Right lobe of liver (tissue), 6 donors: ENCODE measurements at regions not wholly inside any gene's neighbourhood (a gene's known extent, or its start where the extent isn't known, plus 50 kb on each side); places are given as distances from the start of the nearest gene placed in this dataset.

ENCODE experiments used
- ATAC-seq, 4 donors: fragments of 200-7000 bp; cut with Tn5 transposase; one replicate each; pipeline ENCODE4 v1.9.1; 2020; ENCODE audit warnings: mild to moderate bottlenecking in 4 of 4, moderate library complexity in 4 of 4
- DNase-seq, 3 donors: peaks; one replicate each; pipeline ENCODE4 v3.0.0-alpha.2; 2020
- H3K27ac ChIP-seq, 3 donors: fragments of 200-600 bp; one replicate each; pipeline ENCODE4 v1.8.0; 2022
- H3K27me3 ChIP-seq, 2 donors: fragments of 200-600 bp; one replicate each; pipeline ENCODE4 v1.8.0; 2022
- H3K36me3 ChIP-seq, 4 donors: fragments of 200-600 bp; sonication (generic) in 1 of 4; one replicate each; pipeline versions ENCODE4 v1.5.1 to v1.8.0; 2017 to 2022; ENCODE audit warnings: control low read depth in 1 of 4
- H3K4me1 ChIP-seq, 4 donors: fragments of 200-600 bp; sonication (generic) in 1 of 4; one replicate each; pipeline versions ENCODE4 v1.5.1 to v1.8.0; 2017 to 2022; ENCODE audit warnings: control low read depth in 1 of 4
- H3K4me3 ChIP-seq, 3 donors: fragments of 200-600 bp; one replicate each; pipeline ENCODE4 v1.8.0; 2022
- H3K9me3 ChIP-seq, 4 donors: fragments of 200-600 bp; sonication (generic) in 1 of 4; one replicate each; pipeline versions ENCODE4 v1.5.1 to v1.8.0; 2017 to 2022; ENCODE audit warnings: control low read depth in 1 of 4
- CTCF ChIP-seq, 4 donors: fragments of 200-600 bp in 3 of 4; fragments of 450-650 bp in 1 of 4; IDR thresholded peaks; one replicate each; pipeline versions ENCODE4 v1.5.1 to v1.8.0; 2016 to 2022; ENCODE audit warnings: antibody characterized with exemption in 4 of 4, mild to moderate bottlenecking in 2 of 4
- POLR2A ChIP-seq: fragments of 450-650 bp; IDR thresholded peaks from one replicate; pipeline ENCODE4 v1.6.1; 2017; ENCODE audit warnings: antibody characterized with exemption, mild to moderate bottlenecking
- WGBS: methylation state at CpG from one replicate; pipeline ENCODE4 v1.1.6; 2018; ENCODE audit warnings: low coverage, low lambda C conversion rate; ENCODE audit not compliant: insufficient coverage; ENCODE audit errors: missing lambda C conversion rate; 5-methylcytosine and 5-hydroxymethylcytosine counted together
- intact Hi-C, 2 donors: fragments of 100-400 bp; cut with DNase I; formaldehyde crosslinking; loops; one replicate each; pipeline versions ENCODE4 v1.11.2 to v1.14.1; 2022
- donor health status: DM: no; HTN: yes; CAD: no.
- donor health status: DM: no; HTN: no; CAD: no.
- donor health status: DM: no; HTN: no; CAD: no.
- donor health status: DM: no; HTN: yes; CAD: no.
- donor health status: DM: no; HTN: yes; CAD: no.

- intact Hi-C loops: no loop called here
- Histone ChIP-seq H3K4me1 (no peaks in the 10 kb centered on the region), H3K36me3 (no peaks in the 10 kb centered on the region), H3K4me3 (no peak overlapping the region), H3K27me3 (no peaks in the 10 kb centered on the region), H3K27ac (no peak overlapping the region), H3K9me3 (no peaks in the 10 kb centered on the region)
- no peak for DNase-seq
- TF ChIP-seq POLR2A (no peak), CTCF (IDR thresholded peaks at IDR 0.05) (no peak)
- 7% methylated on average over 2 of the region's 2 CpGs for WGBS
- ATAC-seq: no peak
Measured at GRCh38 chr18:59810735-59811520, 88.9 kb upstream of the PMAIP1 start.

- no peak for ATAC-seq
- Histone ChIP-seq H3K27ac (no peak overlapping the region), H3K4me3 (no peak overlapping the region), H3K36me3 (no peaks in the 10 kb centered on the region), H3K4me1 (no peaks in the 10 kb centered on the region), H3K27me3 (no peaks in the 10 kb centered on the region), H3K9me3 (no peaks in the 10 kb centered on the region)
- DNase-seq: no peak
- TF ChIP-seq POLR2A (no peak), CTCF (IDR thresholded peaks at IDR 0.05) (no peak)
- WGBS: 45% methylated on average over 6 of the region's 6 CpGs
- intact Hi-C loops: no loop called here
Measured at GRCh38 chr18:59810183-59810582, 89.6 kb upstream of the PMAIP1 start.

GRCh38 chr18:59802031-59802430 lies 97.8 kb upstream of the PMAIP1 start:
- no peak overlapping the region for H3K27ac ChIP-seq
- DNase-seq: no peak
- no peak for TF ChIP-seq CTCF (IDR thresholded peaks at IDR 0.05)
- no peaks in the 10 kb centered on the region for H3K4me1 ChIP-seq
- intact Hi-C loops: no loop called here
- no peaks in the 10 kb centered on the region for H3K27me3 ChIP-seq
- no peak overlapping the region for H3K4me3 ChIP-seq
- no peaks in the 10 kb centered on the region for H3K36me3 ChIP-seq
- 38% methylated on average over 6 of the region's 7 CpGs for WGBS
- H3K9me3 ChIP-seq: no peaks in the 10 kb centered on the region
- no peak for ATAC-seq

- intact Hi-C loops: no loop called here
- DNase-seq: no peak
- Histone ChIP-seq H3K27ac (no peak overlapping the region), H3K27me3 (no peaks in the 10 kb centered on the region), H3K9me3 (no peaks in the 10 kb centered on the region), H3K36me3 (no peaks in the 10 kb centered on the region), H3K4me1 (no peaks in the 10 kb centered on the region), H3K4me3 (no peak overlapping the region)
- WGBS: 90% methylated on average over 5 of the region's 6 CpGs
- no peak for ATAC-seq
- TF ChIP-seq CTCF (IDR thresholded peaks at IDR 0.05) (no peak), POLR2A (no peak)
Measured at GRCh38 chr18:59801576-59801975, 98.2 kb upstream of the PMAIP1 start.
